ENCODE measurements at regions not wholly inside any gene's neighbourhood (a gene's known extent, or its start where the extent isn't known, plus 50 kb on each side); places are given as distances from the start of the nearest gene placed in this dataset.

DNA sequence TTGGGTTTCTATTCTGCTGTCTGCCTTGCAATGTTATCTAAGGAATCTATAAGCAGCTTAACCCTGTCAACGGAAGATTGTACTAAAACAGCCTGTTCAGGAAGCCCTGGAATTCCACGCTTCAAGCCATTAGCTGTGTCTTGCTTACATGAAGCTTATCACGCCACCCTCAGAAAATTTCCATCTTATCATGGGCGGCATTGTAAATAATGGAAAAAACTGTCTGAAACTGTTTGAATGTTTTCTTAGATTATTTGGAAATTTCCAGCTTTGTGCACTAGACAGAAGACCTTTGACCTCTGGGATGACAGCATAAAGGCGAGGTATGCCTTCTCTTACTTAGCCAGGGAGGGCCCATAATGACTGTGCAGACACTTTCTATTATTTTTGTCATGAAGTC is 319.7 kb downstream of the KCNRG start:
- TF ChIP-seq, protein P1, sequence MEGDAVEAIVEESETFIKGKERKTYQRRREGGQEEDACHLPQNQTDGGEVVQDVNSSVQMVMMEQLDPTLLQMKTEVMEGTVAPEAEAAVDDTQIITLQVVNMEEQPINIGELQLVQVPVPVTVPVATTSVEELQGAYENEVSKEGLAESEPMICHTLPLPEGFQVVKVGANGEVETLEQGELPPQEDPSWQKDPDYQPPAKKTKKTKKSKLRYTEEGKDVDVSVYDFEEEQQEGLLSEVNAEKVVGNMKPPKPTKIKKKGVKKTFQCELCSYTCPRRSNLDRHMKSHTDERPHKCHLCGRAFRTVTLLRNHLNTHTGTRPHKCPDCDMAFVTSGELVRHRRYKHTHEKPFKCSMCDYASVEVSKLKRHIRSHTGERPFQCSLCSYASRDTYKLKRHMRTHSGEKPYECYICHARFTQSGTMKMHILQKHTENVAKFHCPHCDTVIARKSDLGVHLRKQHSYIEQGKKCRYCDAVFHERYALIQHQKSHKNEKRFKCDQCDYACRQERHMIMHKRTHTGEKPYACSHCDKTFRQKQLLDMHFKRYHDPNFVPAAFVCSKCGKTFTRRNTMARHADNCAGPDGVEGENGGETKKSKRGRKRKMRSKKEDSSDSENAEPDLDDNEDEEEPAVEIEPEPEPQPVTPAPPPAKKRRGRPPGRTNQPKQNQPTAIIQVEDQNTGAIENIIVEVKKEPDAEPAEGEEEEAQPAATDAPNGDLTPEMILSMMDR (conservative IDR thresholded peaks at IDR 0.05; ENCODE audit: low read depth, low read length), result no peak
- TF ChIP-seq EZH2 (IDR thresholded peaks at IDR 0.05; ENCODE audit: borderline replicate concordance, low read depth, low read length, poor library complexity, severe bottlenecking), result no peak
